Calu3 (cell line): ENCODE measurements at regions not wholly inside any gene's neighbourhood (a gene's known extent, or its start where the extent isn't known, plus 50 kb on each side); places are given as distances from the start of the nearest gene placed in this dataset.
A peak's percentile ranks its signal among the peaks of the same experiment; 100 is the strongest.
"Not testable (repeated sequence)": the region's sequence is repeated elsewhere in the genome, so short reads cannot be mapped to it uniquely, and the experiment has no call there.

ENCODE experiments used
- BruUV-seq: library from RNA; stranded (reverse); fragments of 400-500 nt; replicated peaks from 2 replicates; lab custom pipeline; 2021; lab: Mats Ljungman, UMichigan
- CTCF ChIA-PET: fragments of 300-600 bp; sonication (Branson Sonifier 250); formaldehyde crosslinking; loops from one replicate; lab custom pipeline; 2022; ENCODE audit warnings: antibody characterized with exemption; lab: Charles Lee
- DNase-seq: peaks from one replicate; pipeline ENCODE4 v3.0.0; 2022
- H3K27ac Mint-ChIP-seq: one replicate; pipeline ENCODE4 v1.8.0; 2022; ENCODE audit warnings: mixed read lengths; ENCODE audit not compliant: unreplicated experiment
- H3K27me3 Mint-ChIP-seq: one replicate; pipeline ENCODE4 v1.8.0; 2022; ENCODE audit warnings: mixed read lengths; ENCODE audit not compliant: unreplicated experiment
- H3K36me3 Mint-ChIP-seq: one replicate; pipeline ENCODE4 v1.8.0; 2022; ENCODE audit warnings: mild to moderate bottlenecking, moderate library complexity, mixed read lengths; ENCODE audit not compliant: insufficient read depth, unreplicated experiment
- H3K4me1 Mint-ChIP-seq: one replicate; pipeline ENCODE4 v1.8.0; 2022; ENCODE audit warnings: mild to moderate bottlenecking, low read depth, mixed read lengths; ENCODE audit not compliant: unreplicated experiment
- H3K4me3 Mint-ChIP-seq: one replicate; pipeline ENCODE4 v1.8.0; 2022; ENCODE audit warnings: mild to moderate bottlenecking, low read depth, moderate library complexity, mixed read lengths; ENCODE audit not compliant: unreplicated experiment
- H3K9me3 Mint-ChIP-seq: one replicate; pipeline ENCODE4 v1.8.0; 2022; ENCODE audit warnings: low read depth, mixed read lengths; ENCODE audit not compliant: unreplicated experiment
- CTCF ChIP-seq: fragments of 200-600 bp; IDR thresholded peaks from one replicate; pipeline ENCODE4 v1.8.0; 2022; ENCODE audit warnings: antibody characterized with exemption; ENCODE audit not compliant: unreplicated experiment
- intact Hi-C: fragments of 100-400 bp; cut with micrococcal nuclease; formaldehyde crosslinking; loops from one replicate; pipeline ENCODE4 v1.10.0; 2022; ENCODE audit not compliant: unreplicated experiment

DNA sequence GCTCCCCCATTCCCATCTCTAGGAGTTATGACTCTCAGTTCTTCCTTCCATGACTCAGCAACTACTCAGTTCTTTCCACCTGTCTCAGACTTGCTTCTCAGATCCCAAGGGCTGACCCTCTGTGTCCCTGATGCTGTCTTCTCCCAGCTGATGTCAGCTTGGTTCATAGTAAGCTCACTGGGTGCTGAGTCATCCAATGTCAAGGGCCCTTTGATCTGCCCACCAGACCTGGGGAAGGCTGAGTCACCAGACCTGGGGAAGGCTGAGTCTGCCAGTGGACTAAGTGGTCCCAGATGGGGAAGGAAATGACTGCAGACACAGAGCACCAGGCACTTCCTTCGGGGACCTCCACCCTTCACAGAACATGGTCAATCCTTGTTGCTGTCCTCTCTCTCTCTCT is 76.1 kb upstream of the ZEB1 start:
- H3K9me3 Mint-ChIP-seq, result no peaks in the 10 kb centered on the region
- no TSS peak for BruUV-seq
- CTCF ChIA-PET, result no interaction called here
- no peaks in the 10 kb centered on the region for H3K36me3 Mint-ChIP-seq
- peaks cover 17% of the 10 kb centered on the region for H3K4me1 Mint-ChIP-seq
- peak; percentile 28 for DNase-seq
- H3K27ac Mint-ChIP-seq, result peak overlapping the region; percentile 54
- no peak for TF ChIP-seq CTCF
- H3K4me3 Mint-ChIP-seq, result no peak overlapping the region
- H3K27me3 Mint-ChIP-seq, result no peaks in the 10 kb centered on the region
- intact Hi-C loops, result no loop called here

DNA sequence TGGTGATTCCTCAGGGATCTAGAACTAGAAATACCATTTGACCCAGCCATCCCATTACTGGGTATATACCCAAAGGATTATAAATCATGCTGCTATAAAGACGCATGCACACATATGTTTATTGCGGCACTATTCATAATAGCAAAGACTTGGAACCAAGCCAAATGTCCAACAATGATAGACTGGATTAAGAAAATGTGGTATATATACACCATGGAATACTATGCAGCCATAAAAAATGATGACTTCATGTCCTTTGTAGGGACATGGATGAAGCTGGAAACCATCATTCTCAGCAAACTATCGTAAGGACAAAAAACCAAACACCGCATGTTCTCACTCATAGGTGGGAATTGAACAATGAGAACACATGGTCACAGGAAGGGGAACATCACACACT is 67.9 kb upstream of the ZEB1 start:
- H3K27me3 Mint-ChIP-seq, BruUV-seq, H3K4me1 Mint-ChIP-seq, intact Hi-C loops, DNase-seq, H3K36me3 Mint-ChIP-seq, H3K27ac Mint-ChIP-seq, CTCF ChIA-PET, H3K9me3 Mint-ChIP-seq, H3K4me3 Mint-ChIP-seq: not testable (repeated sequence)

DNA sequence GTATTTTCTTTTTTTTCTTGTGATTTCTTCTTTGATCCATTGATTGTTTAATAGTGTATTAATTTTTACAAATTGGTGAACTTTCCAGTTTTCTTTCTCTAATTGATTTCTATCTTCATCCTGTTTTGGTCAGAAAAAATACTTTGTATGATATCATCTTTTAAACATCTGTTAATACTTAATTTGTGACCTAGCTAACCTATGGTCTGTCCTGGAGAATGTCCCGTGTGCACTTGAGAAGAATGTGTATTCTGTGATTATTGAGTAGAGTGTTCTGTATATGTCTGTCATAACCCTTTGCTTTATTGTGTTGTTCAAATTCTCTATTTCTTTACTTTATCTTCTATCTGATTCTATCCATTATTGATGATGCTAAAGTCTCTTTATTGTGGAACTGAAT is 65.8 kb upstream of the ZEB1 start:
- H3K36me3 Mint-ChIP-seq, result no peaks in the 10 kb centered on the region
- no peaks in the 10 kb centered on the region for H3K4me1 Mint-ChIP-seq
- H3K4me3 Mint-ChIP-seq, result no peak overlapping the region
- TF ChIP-seq CTCF, result no peak
- no peaks in the 10 kb centered on the region for H3K27me3 Mint-ChIP-seq
- intact Hi-C loops, result no loop called here
- no TSS peak for BruUV-seq
- no peaks in the 10 kb centered on the region for H3K9me3 Mint-ChIP-seq
- H3K27ac Mint-ChIP-seq, result no peak overlapping the region
- no peak for DNase-seq
- CTCF ChIA-PET, result no interaction called here

DNA sequence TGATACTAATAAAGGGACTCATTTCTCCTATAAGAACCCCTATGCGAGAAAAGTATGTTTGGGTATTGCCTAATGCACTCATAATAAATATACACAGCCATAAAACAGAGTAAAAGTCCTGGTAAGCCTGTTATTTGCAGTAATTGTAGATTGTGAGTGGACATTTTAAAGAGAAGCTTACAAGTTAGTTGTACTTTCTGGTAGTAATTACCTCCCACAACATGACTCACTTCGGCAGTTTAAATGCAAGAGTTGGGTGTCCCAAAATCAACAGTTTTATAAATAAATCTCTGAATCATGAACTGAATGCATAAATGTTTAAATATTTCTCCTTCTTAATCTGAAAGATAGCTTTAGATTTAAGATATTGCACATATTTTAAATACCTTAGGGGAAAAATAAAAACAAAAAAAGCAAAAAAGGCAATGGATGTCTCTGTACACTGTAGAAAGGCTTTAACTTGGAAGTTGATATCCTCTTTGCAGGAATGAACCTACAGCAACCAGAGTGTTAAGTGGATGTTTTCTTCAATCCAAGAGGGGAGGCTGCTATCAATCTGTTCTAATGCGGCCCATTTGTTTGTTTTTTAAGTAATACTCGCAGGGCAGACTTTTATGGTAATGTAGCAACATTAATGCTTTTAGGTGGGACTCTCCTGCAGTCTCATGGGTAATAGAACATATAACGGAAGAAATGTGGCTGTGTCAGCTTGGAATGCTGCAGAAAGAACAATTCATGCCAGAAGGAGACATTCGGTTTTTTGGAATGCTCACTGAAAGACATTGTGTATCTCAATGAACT is 57.3 kb upstream of the ZEB1 start:
- no peak for DNase-seq
- no peaks in the 10 kb centered on the region for H3K36me3 Mint-ChIP-seq
- intact Hi-C loops, result no loop called here
- H3K4me3 Mint-ChIP-seq, result no peak overlapping the region
- no peaks in the 10 kb centered on the region for H3K27me3 Mint-ChIP-seq
- no TSS peak for BruUV-seq
- TF ChIP-seq CTCF, result no peak
- CTCF ChIA-PET, result no interaction called here
- no peaks in the 10 kb centered on the region for H3K4me1 Mint-ChIP-seq
- no peak overlapping the region for H3K27ac Mint-ChIP-seq
- no peaks in the 10 kb centered on the region for H3K9me3 Mint-ChIP-seq

- no TSS peak for BruUV-seq
- Mint-ChIP-seq H3K9me3 (no peaks in the 10 kb centered on the region), H3K36me3 (no peaks in the 10 kb centered on the region), H3K4me3 (no peak overlapping the region), H3K4me1 (no peaks in the 10 kb centered on the region), H3K27ac (no peak overlapping the region), H3K27me3 (no peaks in the 10 kb centered on the region)
- CTCF ChIA-PET, result interaction anchor here (0.6 to 0.7 kb wide), 2 partner anchors 64 to 290 kb away, joined by 3 to 9 read pairs; no protein-coding TSS in a partner anchor
- TF ChIP-seq CTCF, result no peak
- intact Hi-C loops, result no loop called here
- DNase-seq, result no peak
Observed at GRCh38 chr10:31262672-31263071, 56.3 kb upstream of the ZEB1 start.
